IMR-90 (cell line): ENCODE measurements at regions not wholly inside any gene's neighbourhood (a gene's known extent, or its start where the extent isn't known, plus 50 kb on each side); places are given as distances from the start of the nearest gene placed in this dataset.

Source experiments
- ATAC-seq: fragments of 200-7000 bp; cut with Tn5 transposase; 2 replicates; pipeline ENCODE4 v1.9.1; 2020; ENCODE audit warnings: low read depth, mild to moderate bottlenecking, moderate library complexity
- BruUV-seq: library from RNA; stranded (reverse); fragments of 400-500 nt; replicated peaks from 2 replicates; lab custom pipeline; 2021; lab: Mats Ljungman, UMichigan
- CTCF ChIA-PET: fragments of 300-600 bp; formaldehyde crosslinking; extraction: SDS; loops from one replicate; lab custom pipeline; 2021; ENCODE audit warnings: antibody characterized with exemption; lab: Yijun Ruan, JAX
- POLR2A ChIA-PET: fragments of 300-600 bp; sonication (Branson Sonifier 250); formaldehyde crosslinking; loops from one replicate; lab custom pipeline; 2022; ENCODE audit warnings: antibody characterized with exemption; ENCODE audit not compliant: unreplicated experiment; lab: Charles Lee
- DNase-seq: peaks from one replicate; pipeline ENCODE4 v3.0.0; 2013
- H2AFZ ChIP-seq: replicated peaks from 2 replicates; pipeline ENCODE3; 2013; ENCODE audit warnings: low read length, mild to moderate bottlenecking; ENCODE audit not compliant: poor library complexity
- H2AK5ac ChIP-seq: 2 replicates; pipeline ENCODE4 v1.6.1; 2013; ENCODE audit warnings: low read depth, low read length, inconsistent platforms
- H2AK9ac ChIP-seq: replicated peaks from 2 replicates; pipeline ENCODE3; 2013; ENCODE audit warnings: mild to moderate bottlenecking, low read depth, low read length, moderate library complexity; ENCODE audit not compliant: poor library complexity
- H2BK120ac ChIP-seq: 2 replicates; pipeline ENCODE4 v1.6.1; 2013; ENCODE audit warnings: low read depth, low read length, inconsistent platforms
- H2BK15ac ChIP-seq: 3 replicates; pipeline ENCODE4 v1.6.1; 2013; ENCODE audit warnings: low read depth, low read length, inconsistent platforms
- H2BK20ac ChIP-seq: 2 replicates; pipeline ENCODE4 v1.6.1; 2013; ENCODE audit warnings: low read depth, mild to moderate bottlenecking, inconsistent platforms, low read length, moderate library complexity
- H2BK5ac ChIP-seq: 2 replicates; pipeline ENCODE4 v1.6.1; 2013; ENCODE audit warnings: mild to moderate bottlenecking, low read depth, low read length, inconsistent platforms; ENCODE audit not compliant: poor library complexity, severe bottlenecking
- H3K14ac ChIP-seq: replicated peaks from 2 replicates; pipeline ENCODE4 v1.6.1; 2013; ENCODE audit warnings: low read depth, low read length, inconsistent platforms
- H3K18ac ChIP-seq: 2 replicates; pipeline ENCODE4 v1.6.1; 2013; ENCODE audit warnings: low read depth, low read length, control low read depth
- H3K23ac ChIP-seq: 2 replicates; pipeline ENCODE4 v1.6.1; 2013; ENCODE audit warnings: low read depth, low read length, inconsistent platforms
- H3K27ac ChIP-seq: 2 replicates; pipeline ENCODE4 v1.5.1; 2013; ENCODE audit warnings: mild to moderate bottlenecking, control low read depth, low read length; ENCODE audit not compliant: insufficient read depth
- H3K27me3 ChIP-seq: 2 replicates; pipeline ENCODE4 v1.6.1; 2013; ENCODE audit warnings: low read length; ENCODE audit not compliant: control insufficient read depth, insufficient read depth
- H3K36me3 ChIP-seq: 2 replicates; pipeline ENCODE4 v1.6.1; 2013; ENCODE audit warnings: low read length, mixed read lengths; ENCODE audit not compliant: control insufficient read depth, insufficient read depth
- H3K4ac ChIP-seq: 2 replicates; pipeline ENCODE4 v1.6.1; 2013; ENCODE audit warnings: low read depth, low read length, inconsistent platforms
- H3K4me1 ChIP-seq: 2 replicates; pipeline ENCODE4 v1.6.1; 2013; ENCODE audit warnings: low read length, mixed read lengths; ENCODE audit not compliant: control insufficient read depth, insufficient read depth
- H3K4me2 ChIP-seq: 2 replicates; pipeline ENCODE4 v1.6.1; 2013; ENCODE audit warnings: low read depth, mild to moderate bottlenecking, control low read depth, low read length, moderate library complexity
- H3K4me3 ChIP-seq: 2 replicates; pipeline ENCODE4 v1.5.1; 2013; ENCODE audit warnings: low read depth, mild to moderate bottlenecking, control low read depth, low read length, moderate library complexity; ENCODE audit not compliant: insufficient read depth
- H3K56ac ChIP-seq: 2 replicates; pipeline ENCODE4 v1.6.1; 2013; ENCODE audit warnings: low read length, inconsistent platforms; ENCODE audit not compliant: insufficient read depth; ENCODE audit errors: extremely low read depth
- H3K79me1 ChIP-seq, 2 experiments: 2 replicates each; pipeline ENCODE4 v1.6.1; 2013; ENCODE audit warnings: low read length in 2 of 2, inconsistent platforms in 1 of 2, low read depth in 1 of 2
- H3K9ac ChIP-seq: 2 replicates; pipeline ENCODE4 v1.6.1; 2013; ENCODE audit warnings: low read depth, low read length, control low read depth
- H3K9me1 ChIP-seq: 2 replicates; pipeline ENCODE4 v1.6.1; 2013; ENCODE audit warnings: low read length, inconsistent platforms; ENCODE audit not compliant: insufficient read depth
- H3K9me3 ChIP-seq: 2 replicates; pipeline ENCODE4 v1.6.1; 2013; ENCODE audit warnings: low read length; ENCODE audit not compliant: control insufficient read depth, insufficient read depth
- H4K20me1 ChIP-seq: 2 replicates; pipeline ENCODE4 v1.6.1; 2013; ENCODE audit warnings: low read length, inconsistent platforms; ENCODE audit not compliant: insufficient read depth
- H4K5ac ChIP-seq: 2 replicates; pipeline ENCODE4 v1.6.1; 2013; ENCODE audit warnings: mild to moderate bottlenecking, low read depth, low read length, control low read depth
- H4K8ac ChIP-seq, 2 experiments: 2 replicates each; pipeline ENCODE4 v1.6.1; 2013; ENCODE audit warnings: low read depth in 2 of 2, low read length in 2 of 2, control low read depth in 1 of 2, inconsistent platforms in 1 of 2
- H4K91ac ChIP-seq: 2 replicates; pipeline ENCODE4 v1.6.1; 2013; ENCODE audit warnings: low read depth, low read length, inconsistent platforms; ENCODE audit not compliant: insufficient read depth
- WGBS, 2 experiments: methylation state at CpG; one replicate each; pipeline versions ENCODE4 v1.1.5 to v1.1.7; 2013; ENCODE audit warnings: missing lambda C conversion rate in 2 of 2; ENCODE audit not compliant: insufficient read length in 1 of 2; ENCODE audit errors: extremely low coverage in 2 of 2; 5-methylcytosine and 5-hydroxymethylcytosine counted together
- dilution Hi-C: fragments of 300-500 bp; cut with HindIII; formaldehyde crosslinking; loops from one replicate; pipeline ENCODE4 v1.14.3; 2018; ENCODE audit warnings: low sequenced_read_pairs; ENCODE audit not compliant: unreplicated experiment
- in situ Hi-C: fragments of 300-500 bp; cut with MboI; formaldehyde crosslinking; loops from 3 replicates; pipeline ENCODE4 v1.14.3; 2019; ENCODE audit warnings: low sequenced_read_pairs, inconsistent platforms, mixed read lengths
- intact Hi-C: fragments of 100-400 bp; cut with micrococcal nuclease; formaldehyde crosslinking; loops from 2 replicates; pipeline ENCODE4 v1.10.0; 2022
- TF ChIP-seq, protein P1 (sequence below): fragments of 150-350 bp; IDR thresholded peaks from 2 replicates; pipeline ENCODE4 v1.6.1; 2016; ENCODE audit warnings: low read depth, mild to moderate bottlenecking, low read length, moderate library complexity, borderline replicate concordance

DNA sequence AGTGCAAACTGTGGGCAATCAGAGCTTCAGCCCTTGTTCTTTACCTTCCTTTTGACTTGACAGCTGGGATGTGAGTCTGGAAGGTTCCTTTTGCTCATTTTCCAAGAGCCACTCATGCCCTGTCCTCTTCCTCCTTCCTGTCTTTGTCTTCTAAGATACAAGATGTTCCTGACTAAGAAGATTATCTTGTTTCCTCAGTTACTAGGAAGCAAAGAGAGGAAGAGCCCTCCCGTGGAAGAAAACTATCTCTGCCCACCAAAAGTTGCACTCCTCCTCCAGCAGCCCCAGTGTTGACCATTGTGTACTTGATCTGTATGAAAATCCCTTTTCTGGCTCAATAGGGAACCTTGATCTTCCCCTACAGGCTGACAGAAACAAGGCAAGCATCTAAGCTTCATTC is 138.0 kb downstream of the C12orf75 start:
- H3K36me3 ChIP-seq = no peaks in the 10 kb centered on the region
- no peak for ATAC-seq
- no peak overlapping the region for H3K56ac ChIP-seq
- DNase-seq = no peak
- in situ Hi-C loops (no loop called here), intact Hi-C loops (no loop called here), dilution Hi-C loops (no loop called here)
- H3K4me2 ChIP-seq = no peak overlapping the region
- WGBS, 2 experiments = no CpG with 5 or more reads among the region's 1 CpG
- H4K8ac ChIP-seq = no peak overlapping the region
- peaks cover 10% of the 10 kb centered on the region for H3K27me3 ChIP-seq
- no peak overlapping the region for H3K18ac ChIP-seq
- H4K5ac ChIP-seq = no peak overlapping the region
- H3K79me1 ChIP-seq = no peaks in the 10 kb centered on the region
- no peaks in the 10 kb centered on the region for H4K20me1 ChIP-seq
- H4K91ac ChIP-seq = no peak overlapping the region
- no peak overlapping the region for H2AFZ ChIP-seq
- H3K4me3 ChIP-seq = no peak overlapping the region
- no peaks in the 10 kb centered on the region for H3K4me1 ChIP-seq
- BruUV-seq = no TSS peak
- H3K9me1 ChIP-seq = no peaks in the 10 kb centered on the region
- no peak overlapping the region for H2BK20ac ChIP-seq
- TF ChIP-seq, protein P1, sequence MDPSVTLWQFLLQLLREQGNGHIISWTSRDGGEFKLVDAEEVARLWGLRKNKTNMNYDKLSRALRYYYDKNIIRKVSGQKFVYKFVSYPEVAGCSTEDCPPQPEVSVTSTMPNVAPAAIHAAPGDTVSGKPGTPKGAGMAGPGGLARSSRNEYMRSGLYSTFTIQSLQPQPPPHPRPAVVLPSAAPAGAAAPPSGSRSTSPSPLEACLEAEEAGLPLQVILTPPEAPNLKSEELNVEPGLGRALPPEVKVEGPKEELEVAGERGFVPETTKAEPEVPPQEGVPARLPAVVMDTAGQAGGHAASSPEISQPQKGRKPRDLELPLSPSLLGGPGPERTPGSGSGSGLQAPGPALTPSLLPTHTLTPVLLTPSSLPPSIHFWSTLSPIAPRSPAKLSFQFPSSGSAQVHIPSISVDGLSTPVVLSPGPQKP = no peak
- no peak overlapping the region for H3K14ac ChIP-seq
- no peak overlapping the region for H3K23ac ChIP-seq
- H3K9me3 ChIP-seq = no peaks in the 10 kb centered on the region
- H2AK5ac ChIP-seq = no peak overlapping the region
- H2AK9ac ChIP-seq = no peak overlapping the region
- no peak overlapping the region for H2BK120ac ChIP-seq
- H3K27ac ChIP-seq = no peak overlapping the region
- POLR2A ChIA-PET = no interaction called here
- H2BK15ac ChIP-seq = no peak overlapping the region
- CTCF ChIA-PET = interaction anchor here (1.4 kb wide), 1 partner anchor 11 kb away, joined by 4 read pairs; no protein-coding TSS in a partner anchor
- no peak overlapping the region for H3K9ac ChIP-seq
- no peak overlapping the region for H3K4ac ChIP-seq
- H2BK5ac ChIP-seq = no peak overlapping the region
